Liver (tissue), 8 donors: ENCODE measurements at regions not wholly inside any gene's neighbourhood (a gene's known extent, or its start where the extent isn't known, plus 50 kb on each side); places are given as distances from the start of the nearest gene placed in this dataset.

Experiments used
- DNase-seq: peaks from one replicate; pipeline ENCODE4 v3.0.0-alpha.2; 2017; ENCODE audit warnings: low spot score
- H3K27ac ChIP-seq, 2 donors: one replicate each; pipeline ENCODE4 v1.7.0; 2013; ENCODE audit warnings: inconsistent platforms in 2 of 2, low read length in 2 of 2, control low read depth in 1 of 2, low read depth in 1 of 2, mild to moderate bottlenecking in 1 of 2
- H3K27me3 ChIP-seq, 4 donors: one replicate each; pipeline versions ENCODE4 v1.6.1 to v1.7.0; 2013; ENCODE audit warnings: low read length in 3 of 4, inconsistent platforms in 1 of 4, mild to moderate bottlenecking in 1 of 4, moderate library complexity in 1 of 4; ENCODE audit not compliant: control insufficient read depth in 4 of 4, insufficient read depth in 4 of 4
- H3K36me3 ChIP-seq, 4 donors: one replicate each; pipeline versions ENCODE4 v1.6.1 to v1.7.0; 2013; ENCODE audit warnings: low read length in 3 of 4, mild to moderate bottlenecking in 3 of 4, low read depth in 1 of 4, moderate library complexity in 1 of 4; ENCODE audit not compliant: control insufficient read depth in 4 of 4, insufficient read depth in 3 of 4
- H3K4me1 ChIP-seq, 4 donors: one replicate each; pipeline versions ENCODE4 v1.6.1 to v1.7.0; 2013; ENCODE audit warnings: low read length in 3 of 4, mild to moderate bottlenecking in 3 of 4, moderate library complexity in 1 of 4; ENCODE audit not compliant: control insufficient read depth in 4 of 4, insufficient read depth in 4 of 4
- H3K4me3 ChIP-seq, 3 donors: one replicate each; pipeline versions ENCODE4 v1.6.1 to v1.7.0; 2013; ENCODE audit warnings: low read length in 3 of 3, control low read depth in 1 of 3, low read depth in 1 of 3, mild to moderate bottlenecking in 1 of 3
- H3K9ac ChIP-seq, 2 donors: one replicate each; pipeline ENCODE4 v1.7.0; 2013; ENCODE audit warnings: low read length in 2 of 2, mild to moderate bottlenecking in 2 of 2, moderate library complexity in 2 of 2, control low read depth in 1 of 2, low read depth in 1 of 2
- H3K9me3 ChIP-seq, 4 donors: one replicate each; pipeline versions ENCODE4 v1.6.1 to v1.7.0; 2013; ENCODE audit warnings: low read length in 3 of 4; ENCODE audit not compliant: control insufficient read depth in 4 of 4
- EGR1 ChIP-seq, 2 donors: IDR thresholded peaks; 2 replicates each; pipeline ENCODE4 v1.6.1; 2016 to 2018; ENCODE audit warnings: antibody characterized with exemption in 2 of 2, low read depth in 2 of 2
- FOXA1 ChIP-seq: IDR thresholded peaks from 2 replicates; pipeline ENCODE4 v1.6.1; 2016; ENCODE audit warnings: antibody characterized with exemption
- FOXA2 ChIP-seq: IDR thresholded peaks from 2 replicates; pipeline ENCODE4 v1.6.1; 2016; ENCODE audit warnings: antibody characterized with exemption
- HNF4A ChIP-seq, 2 donors: conservative IDR thresholded peaks; 2 replicates each; pipeline ENCODE4 v1.6.1; 2016; ENCODE audit warnings: antibody characterized with exemption in 2 of 2, mild to moderate bottlenecking in 2 of 2
- HNF4G ChIP-seq: IDR thresholded peaks from 2 replicates; pipeline ENCODE4 v1.6.1; 2016; ENCODE audit warnings: antibody characterized with exemption
- JUND ChIP-seq, 2 donors: IDR thresholded peaks; 2 replicates each; pipeline ENCODE4 v1.6.1; 2016; ENCODE audit warnings: antibody characterized with exemption in 2 of 2
- NR2F2 ChIP-seq: IDR thresholded peaks from 2 replicates; pipeline ENCODE4 v1.6.1; 2016; ENCODE audit warnings: antibody characterized with exemption
- RAD21 ChIP-seq, 2 donors: IDR thresholded peaks; 2 replicates each; pipeline ENCODE4 v1.6.1; 2016; ENCODE audit warnings: antibody characterized with exemption in 2 of 2, mild to moderate bottlenecking in 2 of 2
- RXRA ChIP-seq, 2 donors: IDR thresholded peaks; 2 replicates each; pipeline ENCODE4 v1.6.1; 2017 to 2018; ENCODE audit warnings: antibody characterized with exemption in 2 of 2, mild to moderate bottlenecking in 1 of 2
- SP1 ChIP-seq: IDR thresholded peaks from 2 replicates; pipeline ENCODE4 v1.6.1; 2018; ENCODE audit warnings: antibody characterized with exemption, mild to moderate bottlenecking
- TAF1 ChIP-seq: conservative IDR thresholded peaks from 2 replicates; pipeline ENCODE4 v1.6.1; 2016; ENCODE audit warnings: antibody characterized with exemption, mild to moderate bottlenecking
- YY1 ChIP-seq: IDR thresholded peaks from 2 replicates; pipeline ENCODE4 v1.6.1; 2016; ENCODE audit warnings: antibody characterized with exemption, mild to moderate bottlenecking
- WGBS: extraction: QIAGEN DNeasy Blood & Tissue Kit; methylation state at CpG from one replicate; pipeline ENCODE4 v1.1.7; 2013; 5-methylcytosine and 5-hydroxymethylcytosine counted together
- TF ChIP-seq, protein P1 (sequence below): IDR thresholded peaks from 2 replicates; pipeline ENCODE4 v1.6.1; 2016; ENCODE audit warnings: antibody characterized with exemption, mild to moderate bottlenecking
- TF ChIP-seq, protein P2 (sequence below): IDR thresholded peaks from 2 replicates; pipeline ENCODE4 v1.6.1; 2016; ENCODE audit warnings: antibody characterized with exemption
- TF ChIP-seq, protein P3 (sequence below): IDR thresholded peaks from 2 replicates; pipeline ENCODE4 v1.6.1; 2016; ENCODE audit warnings: antibody characterized with exemption
- TF ChIP-seq, protein P4 (sequence below): fragments of 150-350 bp; IDR thresholded peaks from 2 replicates; pipeline ENCODE4 v1.5.1; 2017; ENCODE audit warnings: improper control_type of control experiment, low read depth, low read length; ENCODE audit not compliant: missing input control
- donor health status: healthy.
- donor health status: healthy.
- donor health status: healthy.
- donor health status: healthy.
- donor health status: healthy.

DNA sequence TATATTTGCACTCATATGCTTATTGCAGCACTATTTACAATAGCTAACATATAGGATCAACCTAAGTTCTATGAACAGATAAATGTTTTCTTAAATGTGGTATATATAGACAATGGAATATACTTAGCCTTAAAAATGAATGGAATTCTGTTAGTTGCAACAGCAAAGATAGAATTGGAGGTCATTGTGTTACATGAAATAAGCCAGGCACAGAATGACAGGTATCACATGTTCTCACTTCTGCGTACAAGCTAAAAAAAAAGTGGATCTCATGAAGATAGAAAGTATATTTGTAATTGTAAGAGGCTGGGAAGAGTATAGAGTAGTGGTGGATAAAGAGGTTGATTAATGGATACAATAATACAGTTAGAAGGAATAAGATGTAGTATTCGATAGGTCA lies 255.5 kb upstream of the SETBP1 start:
- no peaks in the 10 kb centered on the region for H3K4me1 ChIP-seq
- H3K9me3 ChIP-seq: no peaks in the 10 kb centered on the region
- H3K27me3 ChIP-seq: no peaks in the 10 kb centered on the region
- H3K9ac ChIP-seq: no peak overlapping the region
- DNase-seq: no peak
- H3K36me3 ChIP-seq: no peaks in the 10 kb centered on the region
- TF ChIP-seq FOXA2 (no peak), HNF4A (conservative IDR thresholded peaks at IDR 0.05) (no peak), HNF4G (no peak), NR2F2 (no peak), YY1 (no peak), SP1 (no peak), JUND (IDR thresholded peaks at IDR 0.05) (no peak), RXRA (IDR thresholded peaks at IDR 0.05) (no peak), FOXA1 (no peak), RAD21 (IDR thresholded peaks at IDR 0.05) (no peak), TAF1 (no peak), EGR1 (IDR thresholded peaks at IDR 0.05; ENCODE audit: low read depth in 2 of 2) (no peak)
- TF ChIP-seq, protein P1, sequence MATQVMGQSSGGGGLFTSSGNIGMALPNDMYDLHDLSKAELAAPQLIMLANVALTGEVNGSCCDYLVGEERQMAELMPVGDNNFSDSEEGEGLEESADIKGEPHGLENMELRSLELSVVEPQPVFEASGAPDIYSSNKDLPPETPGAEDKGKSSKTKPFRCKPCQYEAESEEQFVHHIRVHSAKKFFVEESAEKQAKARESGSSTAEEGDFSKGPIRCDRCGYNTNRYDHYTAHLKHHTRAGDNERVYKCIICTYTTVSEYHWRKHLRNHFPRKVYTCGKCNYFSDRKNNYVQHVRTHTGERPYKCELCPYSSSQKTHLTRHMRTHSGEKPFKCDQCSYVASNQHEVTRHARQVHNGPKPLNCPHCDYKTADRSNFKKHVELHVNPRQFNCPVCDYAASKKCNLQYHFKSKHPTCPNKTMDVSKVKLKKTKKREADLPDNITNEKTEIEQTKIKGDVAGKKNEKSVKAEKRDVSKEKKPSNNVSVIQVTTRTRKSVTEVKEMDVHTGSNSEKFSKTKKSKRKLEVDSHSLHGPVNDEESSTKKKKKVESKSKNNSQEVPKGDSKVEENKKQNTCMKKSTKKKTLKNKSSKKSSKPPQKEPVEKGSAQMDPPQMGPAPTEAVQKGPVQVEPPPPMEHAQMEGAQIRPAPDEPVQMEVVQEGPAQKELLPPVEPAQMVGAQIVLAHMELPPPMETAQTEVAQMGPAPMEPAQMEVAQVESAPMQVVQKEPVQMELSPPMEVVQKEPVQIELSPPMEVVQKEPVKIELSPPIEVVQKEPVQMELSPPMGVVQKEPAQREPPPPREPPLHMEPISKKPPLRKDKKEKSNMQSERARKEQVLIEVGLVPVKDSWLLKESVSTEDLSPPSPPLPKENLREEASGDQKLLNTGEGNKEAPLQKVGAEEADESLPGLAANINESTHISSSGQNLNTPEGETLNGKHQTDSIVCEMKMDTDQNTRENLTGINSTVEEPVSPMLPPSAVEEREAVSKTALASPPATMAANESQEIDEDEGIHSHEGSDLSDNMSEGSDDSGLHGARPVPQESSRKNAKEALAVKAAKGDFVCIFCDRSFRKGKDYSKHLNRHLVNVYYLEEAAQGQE: no peak
- TF ChIP-seq, protein P2, sequence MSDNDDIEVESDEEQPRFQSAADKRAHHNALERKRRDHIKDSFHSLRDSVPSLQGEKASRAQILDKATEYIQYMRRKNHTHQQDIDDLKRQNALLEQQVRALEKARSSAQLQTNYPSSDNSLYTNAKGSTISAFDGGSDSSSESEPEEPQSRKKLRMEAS: no peak
- TF ChIP-seq, protein P3, sequence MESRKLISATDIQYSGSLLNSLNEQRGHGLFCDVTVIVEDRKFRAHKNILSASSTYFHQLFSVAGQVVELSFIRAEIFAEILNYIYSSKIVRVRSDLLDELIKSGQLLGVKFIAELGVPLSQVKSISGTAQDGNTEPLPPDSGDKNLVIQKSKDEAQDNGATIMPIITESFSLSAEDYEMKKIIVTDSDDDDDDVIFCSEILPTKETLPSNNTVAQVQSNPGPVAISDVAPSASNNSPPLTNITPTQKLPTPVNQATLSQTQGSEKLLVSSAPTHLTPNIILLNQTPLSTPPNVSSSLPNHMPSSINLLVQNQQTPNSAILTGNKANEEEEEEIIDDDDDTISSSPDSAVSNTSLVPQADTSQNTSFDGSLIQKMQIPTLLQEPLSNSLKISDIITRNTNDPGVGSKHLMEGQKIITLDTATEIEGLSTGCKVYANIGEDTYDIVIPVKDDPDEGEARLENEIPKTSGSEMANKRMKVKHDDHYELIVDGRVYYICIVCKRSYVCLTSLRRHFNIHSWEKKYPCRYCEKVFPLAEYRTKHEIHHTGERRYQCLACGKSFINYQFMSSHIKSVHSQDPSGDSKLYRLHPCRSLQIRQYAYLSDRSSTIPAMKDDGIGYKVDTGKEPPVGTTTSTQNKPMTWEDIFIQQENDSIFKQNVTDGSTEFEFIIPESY: no peak
- no peak overlapping the region for H3K27ac ChIP-seq
- 86% methylated on average over 2 of the region's 2 CpGs for WGBS
- H3K4me3 ChIP-seq: no peak overlapping the region

DNA sequence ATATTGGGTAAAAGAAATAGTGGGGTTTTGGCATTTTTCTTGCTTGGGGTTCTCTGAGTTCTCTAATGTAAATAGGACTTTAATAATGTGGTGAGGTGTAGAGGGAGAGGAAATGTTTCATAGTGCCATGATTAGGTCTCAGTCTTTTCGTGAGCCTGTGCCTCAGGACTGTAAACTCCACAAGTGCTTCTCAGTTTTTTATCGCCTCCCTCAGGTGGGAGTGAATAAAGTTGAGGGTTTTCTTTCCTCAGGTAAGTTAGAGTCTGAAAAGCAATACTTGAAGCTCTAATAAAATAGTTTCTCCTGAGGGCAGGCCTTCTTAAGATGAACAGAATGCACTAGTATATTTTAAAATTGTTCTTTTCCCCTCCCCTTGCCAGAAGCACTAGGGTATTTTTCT lies 243.1 kb upstream of the SETBP1 start:
- Histone ChIP-seq H3K9ac (no peak overlapping the region), H3K9me3 (no peaks in the 10 kb centered on the region), H3K4me1 (no peaks in the 10 kb centered on the region), H3K36me3 (no peaks in the 10 kb centered on the region), H3K4me3 (no peak overlapping the region), H3K27me3 (no peaks in the 10 kb centered on the region), H3K27ac (no peak overlapping the region)
- 60% methylated on average over 2 of the region's 2 CpGs for WGBS
- DNase-seq: no peak
- TF ChIP-seq, protein P2: no peak
- TF ChIP-seq, protein P3: no peak
- TF ChIP-seq JUND (IDR thresholded peaks at IDR 0.05): no peak
- TF ChIP-seq, protein P4, sequence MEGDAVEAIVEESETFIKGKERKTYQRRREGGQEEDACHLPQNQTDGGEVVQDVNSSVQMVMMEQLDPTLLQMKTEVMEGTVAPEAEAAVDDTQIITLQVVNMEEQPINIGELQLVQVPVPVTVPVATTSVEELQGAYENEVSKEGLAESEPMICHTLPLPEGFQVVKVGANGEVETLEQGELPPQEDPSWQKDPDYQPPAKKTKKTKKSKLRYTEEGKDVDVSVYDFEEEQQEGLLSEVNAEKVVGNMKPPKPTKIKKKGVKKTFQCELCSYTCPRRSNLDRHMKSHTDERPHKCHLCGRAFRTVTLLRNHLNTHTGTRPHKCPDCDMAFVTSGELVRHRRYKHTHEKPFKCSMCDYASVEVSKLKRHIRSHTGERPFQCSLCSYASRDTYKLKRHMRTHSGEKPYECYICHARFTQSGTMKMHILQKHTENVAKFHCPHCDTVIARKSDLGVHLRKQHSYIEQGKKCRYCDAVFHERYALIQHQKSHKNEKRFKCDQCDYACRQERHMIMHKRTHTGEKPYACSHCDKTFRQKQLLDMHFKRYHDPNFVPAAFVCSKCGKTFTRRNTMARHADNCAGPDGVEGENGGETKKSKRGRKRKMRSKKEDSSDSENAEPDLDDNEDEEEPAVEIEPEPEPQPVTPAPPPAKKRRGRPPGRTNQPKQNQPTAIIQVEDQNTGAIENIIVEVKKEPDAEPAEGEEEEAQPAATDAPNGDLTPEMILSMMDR: no peak
- TF ChIP-seq FOXA1: no peak
